Endothelial cell of umbilical vein (primary cell): ENCODE measurements at regions not wholly inside any gene's neighbourhood (a gene's known extent, or its start where the extent isn't known, plus 50 kb on each side); places are given as distances from the start of the nearest gene placed in this dataset.

Experiments used
- BruUV-seq: library from RNA; stranded (reverse); fragments of 400-500 nt; replicated peaks from 2 replicates; lab custom pipeline; 2021; lab: Mats Ljungman, UMichigan
- CTCF ChIA-PET: fragments of 300-600, 350-600 bp; sonication (Branson Sonifier 250); formaldehyde crosslinking; loops from one replicate; lab custom pipeline; 2021; ENCODE audit warnings: antibody characterized with exemption, inconsistent platforms; lab: Charles Lee
- POLR2A ChIA-PET: fragments of 300-600, 350-600 bp; sonication (Branson Sonifier 250); formaldehyde crosslinking; loops from one replicate; lab custom pipeline; 2021; ENCODE audit warnings: antibody characterized with exemption, inconsistent platforms; lab: Charles Lee
- DNase-seq: peaks from one replicate; pipeline ENCODE4 v3.0.0-alpha.2; 2011; ENCODE audit warnings: low read depth, low spot score
- FAIRE-seq: peaks from 2 replicates; lab custom pipeline; 2011; peaks lifted over from hg19 to GRCh38; lab: Jason Lieb, UNC
- H2AFZ ChIP-seq: 2 replicates; pipeline ENCODE4 v1.6.0; 2012; ENCODE audit warnings: low read depth, low read length, control low read depth, inconsistent platforms
- H3K27ac ChIP-seq: 2 replicates; pipeline ENCODE4 v1.5.1; 2011; ENCODE audit warnings: low read depth, mild to moderate bottlenecking, control low read depth, low read length, moderate library complexity; ENCODE audit not compliant: insufficient read depth
- H3K27me3 ChIP-seq, 2 experiments: 2 replicates each; pipeline versions ENCODE4 v1.6.0 to v1.6.1; 2011; ENCODE audit warnings: low read length in 2 of 2, mixed read lengths in 1 of 2; ENCODE audit not compliant: control insufficient read depth in 2 of 2, insufficient read depth in 2 of 2
- H3K36me3 ChIP-seq, 2 experiments: 2 replicates in 1 of 2; 3 replicates in 1 of 2; pipeline ENCODE4 v1.5.1; 2011; ENCODE audit warnings: low read length in 2 of 2, mild to moderate bottlenecking in 1 of 2, moderate library complexity in 1 of 2; ENCODE audit not compliant: control insufficient read depth in 2 of 2, insufficient read depth in 2 of 2; ENCODE audit errors: extremely low read depth in 1 of 2
- H3K4me1 ChIP-seq: 3 replicates; pipeline ENCODE4 v1.5.1; 2011; ENCODE audit warnings: mild to moderate bottlenecking, low read length; ENCODE audit not compliant: control insufficient read depth, insufficient read depth; ENCODE audit errors: extremely low read depth
- H3K4me2 ChIP-seq: 2 replicates; pipeline ENCODE4 v1.6.1; 2011; ENCODE audit warnings: low read length, control low read depth, mixed read lengths; ENCODE audit not compliant: insufficient read depth
- H3K4me3 ChIP-seq, 3 experiments: fragments of 200-600 bp in 1 of 3; sonication (generic), shearing (Covaris generic) in 1 of 3; replicated peaks in 1 of 3; 2 replicates each; pipeline ENCODE4 v1.5.1; 2011 to 2016; ENCODE audit warnings: control low read depth in 3 of 3, low read length in 3 of 3, mild to moderate bottlenecking in 2 of 3, inconsistent platforms in 1 of 3, low read depth in 1 of 3, moderate library complexity in 1 of 3; ENCODE audit not compliant: insufficient read depth in 1 of 3
- H3K79me2 ChIP-seq: 2 replicates; pipeline ENCODE4 v1.6.0; 2012; ENCODE audit warnings: low read length, inconsistent platforms; ENCODE audit not compliant: control insufficient read depth, insufficient read depth
- H3K9ac ChIP-seq: replicated peaks from 2 replicates; pipeline ENCODE3; 2011; ENCODE audit warnings: low read length, control low read depth; ENCODE audit not compliant: insufficient read depth; ENCODE audit errors: extremely low read depth
- H3K9me1 ChIP-seq: replicated peaks from 3 replicates; pipeline ENCODE4 v1.6.0; 2011; ENCODE audit warnings: mild to moderate bottlenecking, low read length; ENCODE audit not compliant: control insufficient read depth, insufficient read depth; ENCODE audit errors: extremely low read depth
- H3K9me3 ChIP-seq: replicated peaks from 2 replicates; pipeline ENCODE4 v1.5.1; 2012; ENCODE audit warnings: low read length, inconsistent platforms; ENCODE audit not compliant: control insufficient read depth, insufficient read depth
- H4K20me1 ChIP-seq: replicated peaks from 2 replicates; pipeline ENCODE3; 2011; ENCODE audit warnings: mild to moderate bottlenecking, low read length; ENCODE audit not compliant: control insufficient read depth, insufficient read depth; ENCODE audit errors: extremely low read depth
- CTCF ChIP-seq, 2 donors: IDR thresholded peaks; 1 replicate in 1 of 2; 2 replicates in 1 of 2; pipeline ENCODE4 v1.5.1; 2011; ENCODE audit warnings: low read length in 2 of 2, mild to moderate bottlenecking in 2 of 2, moderate library complexity in 2 of 2, control low read depth in 1 of 2, inconsistent platforms in 1 of 2, low read depth in 1 of 2; ENCODE audit not compliant: insufficient read depth in 1 of 2; ENCODE audit errors: extremely low read depth in 1 of 2
- EZH2 ChIP-seq: IDR thresholded peaks from 2 replicates; pipeline ENCODE4 v1.6.1; 2012; ENCODE audit warnings: borderline replicate concordance, low read depth, mild to moderate bottlenecking, moderate library complexity, low read length, inconsistent platforms; ENCODE audit not compliant: severe bottlenecking
- FOS ChIP-seq: IDR thresholded peaks from 2 replicates; pipeline ENCODE4 v1.6.1; 2011; ENCODE audit warnings: mild to moderate bottlenecking, low read length, moderate library complexity, borderline replicate concordance; ENCODE audit not compliant: insufficient read depth
- GATA2 ChIP-seq: IDR thresholded peaks from 2 replicates; pipeline ENCODE4 v1.7.0; 2011; ENCODE audit warnings: low read depth, mild to moderate bottlenecking, moderate library complexity, mixed read lengths, low read length; ENCODE audit not compliant: insufficient read length, insufficient read depth
- JUN ChIP-seq: IDR thresholded peaks from 2 replicates; pipeline ENCODE4 v1.6.1; 2011; ENCODE audit warnings: borderline replicate concordance, low read depth; ENCODE audit not compliant: insufficient read length, insufficient read depth
- MAX ChIP-seq: IDR thresholded peaks from 2 replicates; pipeline ENCODE4 v1.6.1; 2011; ENCODE audit not compliant: insufficient read depth, insufficient read length
- MYC ChIP-seq: IDR thresholded peaks from one replicate; pipeline ENCODE4 v1.6.1; 2011; ENCODE audit warnings: mild to moderate bottlenecking, low read depth, low read length
- POLR2A ChIP-seq: IDR thresholded peaks from 2 replicates; pipeline ENCODE4 v1.6.1; 2012; ENCODE audit warnings: low read depth, mild to moderate bottlenecking, control low read depth, low read length
- POLR2AphosphoS5 ChIP-seq: IDR thresholded peaks from 2 replicates; pipeline ENCODE4 v1.6.1; 2012; ENCODE audit warnings: low read depth, mild to moderate bottlenecking, control low read depth, low read length, moderate library complexity; ENCODE audit not compliant: insufficient read depth
- dilution Hi-C: fragments of 300-500 bp; cut with MboI; formaldehyde crosslinking; loops from one replicate; pipeline ENCODE4 v1.15.0; 2019; ENCODE audit warnings: low sequenced_read_pairs; ENCODE audit not compliant: extremely low pct_ligation_motif_present
- intact Hi-C: fragments of 100-400 bp; cut with micrococcal nuclease; formaldehyde crosslinking; loops from one replicate; pipeline ENCODE4 v1.10.0; 2022

- Histone ChIP-seq H4K20me1 (no peaks in the 10 kb centered on the region), H3K9me1 (no peaks in the 10 kb centered on the region), H3K27ac (no peak overlapping the region), H3K4me1 (no peaks in the 10 kb centered on the region), H3K36me3 (no peaks in the 10 kb centered on the region), H3K9ac (no peak overlapping the region), H3K4me2 (no peak overlapping the region), H2AFZ (no peak overlapping the region), H3K4me3 (no peak overlapping the region), H3K79me2 (no peaks in the 10 kb centered on the region), H3K27me3 (no peaks in the 10 kb centered on the region), H3K9me3 (no peaks in the 10 kb centered on the region)
- TF ChIP-seq GATA2 (no peak), POLR2AphosphoS5 (no peak), CTCF (IDR thresholded peaks at IDR 0.05; ENCODE audit: extremely low read depth in 1 of 2, insufficient read depth in 1 of 2, low read depth in 1 of 2, low read length in 2 of 2) (no peak), JUN (no peak), EZH2 (no peak), MAX (no peak), FOS (no peak), POLR2A (no peak), MYC (no peak)
- intact Hi-C loops (no loop called here), dilution Hi-C loops (no loop called here)
- DNase-seq (no peak), FAIRE-seq (no peak)
- BruUV-seq = no TSS peak
- POLR2A ChIA-PET = no interaction called here
- CTCF ChIA-PET = no interaction called here
These were observed 158.6 kb downstream of the DICER1 start for GRCh38 chr14:94998685-94999084.
